Body of pancreas (tissue), 4 donors: ENCODE measurements at regions not wholly inside any gene's neighbourhood (a gene's known extent, or its start where the extent isn't known, plus 50 kb on each side); places are given as distances from the start of the nearest gene placed in this dataset.

ENCODE experiments used
- POLR2A ChIP-seq, 3 donors: fragments of 450-650 bp; IDR thresholded peaks; one replicate each; pipeline ENCODE4 v1.6.1; 2016; ENCODE audit warnings: antibody characterized with exemption in 3 of 3, mild to moderate bottlenecking in 2 of 3
- TF ChIP-seq, protein P1 (sequence below), 7 experiments: fragments of 450-650 bp in 4 of 7; fragments of 200-600 bp in 3 of 7; sonication (generic) in 3 of 7; IDR thresholded peaks; one replicate each; pipeline ENCODE4 v1.5.1; 2016 to 2019; ENCODE audit warnings: antibody characterized with exemption in 7 of 7

DNA sequence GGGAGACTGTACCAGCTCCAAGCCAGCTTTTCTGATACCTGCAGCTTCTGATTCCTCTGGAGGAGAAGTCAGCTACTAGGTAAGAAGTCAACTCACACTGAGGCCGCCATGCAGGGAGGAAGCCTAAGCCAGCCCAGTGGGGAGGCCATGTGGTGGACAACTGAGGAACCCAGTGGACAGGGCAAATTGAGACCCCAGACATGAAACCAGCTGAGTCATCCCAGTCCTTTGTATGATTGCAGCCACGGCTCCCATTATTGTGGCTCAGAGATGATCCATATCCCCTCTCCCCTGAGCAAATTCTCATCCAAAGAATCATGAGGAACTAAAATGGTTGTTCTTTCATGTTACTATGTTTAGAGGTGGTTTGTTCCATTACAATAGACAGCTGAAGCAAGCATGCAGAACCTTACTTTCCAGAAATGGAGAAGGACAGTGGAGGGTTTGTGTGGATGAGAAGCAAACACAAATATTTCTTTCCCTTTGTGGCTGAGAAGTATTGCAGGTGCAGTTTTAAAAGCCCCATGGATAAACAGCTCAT, 1147.3 kb upstream of the TMEM132C start:
- TF ChIP-seq, protein P1, sequence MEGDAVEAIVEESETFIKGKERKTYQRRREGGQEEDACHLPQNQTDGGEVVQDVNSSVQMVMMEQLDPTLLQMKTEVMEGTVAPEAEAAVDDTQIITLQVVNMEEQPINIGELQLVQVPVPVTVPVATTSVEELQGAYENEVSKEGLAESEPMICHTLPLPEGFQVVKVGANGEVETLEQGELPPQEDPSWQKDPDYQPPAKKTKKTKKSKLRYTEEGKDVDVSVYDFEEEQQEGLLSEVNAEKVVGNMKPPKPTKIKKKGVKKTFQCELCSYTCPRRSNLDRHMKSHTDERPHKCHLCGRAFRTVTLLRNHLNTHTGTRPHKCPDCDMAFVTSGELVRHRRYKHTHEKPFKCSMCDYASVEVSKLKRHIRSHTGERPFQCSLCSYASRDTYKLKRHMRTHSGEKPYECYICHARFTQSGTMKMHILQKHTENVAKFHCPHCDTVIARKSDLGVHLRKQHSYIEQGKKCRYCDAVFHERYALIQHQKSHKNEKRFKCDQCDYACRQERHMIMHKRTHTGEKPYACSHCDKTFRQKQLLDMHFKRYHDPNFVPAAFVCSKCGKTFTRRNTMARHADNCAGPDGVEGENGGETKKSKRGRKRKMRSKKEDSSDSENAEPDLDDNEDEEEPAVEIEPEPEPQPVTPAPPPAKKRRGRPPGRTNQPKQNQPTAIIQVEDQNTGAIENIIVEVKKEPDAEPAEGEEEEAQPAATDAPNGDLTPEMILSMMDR (IDR thresholded peaks at IDR 0.05), result no peak
- TF ChIP-seq POLR2A (IDR thresholded peaks at IDR 0.05), result no peak
